ENCODE measurements at regions not wholly inside any gene's neighbourhood (a gene's known extent, or its start where the extent isn't known, plus 50 kb on each side); places are given as distances from the start of the nearest gene placed in this dataset.

DNA sequence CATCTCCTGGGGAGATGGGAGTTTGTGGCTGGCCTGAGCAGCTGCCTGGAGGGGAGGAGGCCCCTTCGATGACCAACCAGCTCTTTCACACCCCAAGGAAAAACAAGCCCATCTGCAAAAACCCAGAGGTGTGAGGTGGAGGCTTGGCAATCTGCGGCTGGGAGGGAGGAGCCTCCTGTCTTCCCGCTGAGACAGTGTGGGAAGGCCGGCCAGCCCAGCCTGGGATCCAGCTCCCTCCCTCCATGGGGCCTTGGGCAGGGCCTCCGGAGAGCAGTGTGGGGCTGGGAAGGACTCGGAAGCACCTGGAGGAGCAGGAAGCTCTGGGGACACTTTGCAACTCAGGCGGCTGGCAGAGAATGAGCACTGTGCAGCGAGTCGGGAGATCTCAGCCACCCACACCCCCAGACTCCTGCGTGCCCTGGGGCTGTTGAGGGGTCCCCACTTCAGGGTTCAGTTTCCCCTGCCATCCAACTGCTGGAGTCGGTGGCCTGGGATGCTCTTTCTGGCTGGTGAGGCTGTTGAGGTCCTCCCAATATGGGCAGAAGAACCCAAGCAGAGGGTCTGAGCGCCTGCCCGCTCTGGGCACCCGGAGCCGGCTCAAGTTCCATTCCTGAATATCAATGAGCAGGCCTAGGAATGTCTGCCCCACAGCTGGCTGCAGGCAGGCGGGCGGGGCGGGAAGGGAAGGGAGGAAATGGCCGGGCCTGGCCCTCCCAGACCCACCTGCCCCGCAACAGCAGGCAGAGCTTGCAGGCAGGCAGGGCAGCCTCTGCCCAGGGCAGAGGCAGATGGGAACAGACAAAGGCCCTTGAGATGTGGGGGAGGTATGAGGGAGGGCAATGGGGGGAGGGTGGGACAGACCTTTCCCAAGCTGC lies 101.1 kb downstream of the FGF18 start:
- no peak for TF ChIP-seq POLR2A (IDR thresholded peaks at IDR 0.05)
- TF ChIP-seq, protein P1, sequence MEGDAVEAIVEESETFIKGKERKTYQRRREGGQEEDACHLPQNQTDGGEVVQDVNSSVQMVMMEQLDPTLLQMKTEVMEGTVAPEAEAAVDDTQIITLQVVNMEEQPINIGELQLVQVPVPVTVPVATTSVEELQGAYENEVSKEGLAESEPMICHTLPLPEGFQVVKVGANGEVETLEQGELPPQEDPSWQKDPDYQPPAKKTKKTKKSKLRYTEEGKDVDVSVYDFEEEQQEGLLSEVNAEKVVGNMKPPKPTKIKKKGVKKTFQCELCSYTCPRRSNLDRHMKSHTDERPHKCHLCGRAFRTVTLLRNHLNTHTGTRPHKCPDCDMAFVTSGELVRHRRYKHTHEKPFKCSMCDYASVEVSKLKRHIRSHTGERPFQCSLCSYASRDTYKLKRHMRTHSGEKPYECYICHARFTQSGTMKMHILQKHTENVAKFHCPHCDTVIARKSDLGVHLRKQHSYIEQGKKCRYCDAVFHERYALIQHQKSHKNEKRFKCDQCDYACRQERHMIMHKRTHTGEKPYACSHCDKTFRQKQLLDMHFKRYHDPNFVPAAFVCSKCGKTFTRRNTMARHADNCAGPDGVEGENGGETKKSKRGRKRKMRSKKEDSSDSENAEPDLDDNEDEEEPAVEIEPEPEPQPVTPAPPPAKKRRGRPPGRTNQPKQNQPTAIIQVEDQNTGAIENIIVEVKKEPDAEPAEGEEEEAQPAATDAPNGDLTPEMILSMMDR (IDR thresholded peaks at IDR 0.05) = no peak
- no peak for TF ChIP-seq EP300 (IDR thresholded peaks at IDR 0.05)

All from ovary (tissue), 3 donors.